Nephron progenitor cell (in vitro differentiated cells): ENCODE measurements at regions not wholly inside any gene's neighbourhood (a gene's known extent, or its start where the extent isn't known, plus 50 kb on each side); places are given as distances from the start of the nearest gene placed in this dataset.
"Not testable (repeated sequence)": the region's sequence is repeated elsewhere in the genome, so short reads cannot be mapped to it uniquely, and the experiment has no call there.

ENCODE experiments used
- DNase-seq: peaks from one replicate; pipeline ENCODE4 v3.0.0; 2021
- H3K27ac Mint-ChIP-seq: 2 replicates; pipeline ENCODE4 v1.8.0; 2021; ENCODE audit warnings: mild to moderate bottlenecking, moderate library complexity, mixed read lengths
- H3K27me3 Mint-ChIP-seq: 2 replicates; pipeline ENCODE4 v1.8.0; 2021; ENCODE audit warnings: mild to moderate bottlenecking, low read depth, mixed read lengths; ENCODE audit not compliant: poor library complexity
- H3K36me3 Mint-ChIP-seq: 2 replicates; pipeline ENCODE4 v1.8.0; 2021; ENCODE audit warnings: low read depth, mixed read lengths
- H3K4me1 Mint-ChIP-seq: 2 replicates; pipeline ENCODE4 v1.8.0; 2021; ENCODE audit warnings: mixed read lengths
- H3K4me3 Mint-ChIP-seq: 2 replicates; pipeline ENCODE4 v1.8.0; 2021; ENCODE audit warnings: mild to moderate bottlenecking, moderate library complexity, mixed read lengths
- H3K9me3 Mint-ChIP-seq: 2 replicates; pipeline ENCODE4 v1.8.0; 2021; ENCODE audit warnings: mild to moderate bottlenecking, moderate library complexity, mixed read lengths
- TF ChIP-seq, protein P1 (sequence below): fragments of 200-600 bp; sonication (generic); IDR thresholded peaks from 2 replicates; pipeline ENCODE4 v1.5.0; 2021; ENCODE audit warnings: antibody characterized with exemption

DNA sequence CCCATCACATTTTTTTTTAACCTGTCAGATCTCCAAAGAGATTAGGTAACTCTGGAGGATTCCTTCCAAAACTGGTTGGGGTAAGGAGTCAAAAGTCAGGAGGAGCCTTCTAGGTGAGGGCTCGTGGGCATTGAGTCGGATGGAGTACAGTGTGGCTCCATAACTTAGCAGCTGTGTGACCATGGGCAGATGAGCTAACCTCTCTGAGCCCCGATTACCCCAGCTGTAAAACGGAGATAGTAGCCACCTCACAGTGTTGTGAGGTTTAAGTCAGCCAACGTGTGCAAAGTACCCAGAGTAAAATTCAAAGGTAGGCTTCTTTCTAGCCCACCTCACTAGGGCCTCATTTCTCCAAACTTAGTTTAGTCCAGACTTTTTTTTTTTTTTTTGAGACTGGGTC lies 151.5 kb downstream of the CD24 start:
- H3K27me3 Mint-ChIP-seq, result no peaks in the 10 kb centered on the region
- TF ChIP-seq, protein P1, sequence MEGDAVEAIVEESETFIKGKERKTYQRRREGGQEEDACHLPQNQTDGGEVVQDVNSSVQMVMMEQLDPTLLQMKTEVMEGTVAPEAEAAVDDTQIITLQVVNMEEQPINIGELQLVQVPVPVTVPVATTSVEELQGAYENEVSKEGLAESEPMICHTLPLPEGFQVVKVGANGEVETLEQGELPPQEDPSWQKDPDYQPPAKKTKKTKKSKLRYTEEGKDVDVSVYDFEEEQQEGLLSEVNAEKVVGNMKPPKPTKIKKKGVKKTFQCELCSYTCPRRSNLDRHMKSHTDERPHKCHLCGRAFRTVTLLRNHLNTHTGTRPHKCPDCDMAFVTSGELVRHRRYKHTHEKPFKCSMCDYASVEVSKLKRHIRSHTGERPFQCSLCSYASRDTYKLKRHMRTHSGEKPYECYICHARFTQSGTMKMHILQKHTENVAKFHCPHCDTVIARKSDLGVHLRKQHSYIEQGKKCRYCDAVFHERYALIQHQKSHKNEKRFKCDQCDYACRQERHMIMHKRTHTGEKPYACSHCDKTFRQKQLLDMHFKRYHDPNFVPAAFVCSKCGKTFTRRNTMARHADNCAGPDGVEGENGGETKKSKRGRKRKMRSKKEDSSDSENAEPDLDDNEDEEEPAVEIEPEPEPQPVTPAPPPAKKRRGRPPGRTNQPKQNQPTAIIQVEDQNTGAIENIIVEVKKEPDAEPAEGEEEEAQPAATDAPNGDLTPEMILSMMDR, result no peak
- no peak for DNase-seq
- no peaks in the 10 kb centered on the region for H3K9me3 Mint-ChIP-seq
- no peaks in the 10 kb centered on the region for H3K36me3 Mint-ChIP-seq
- no peak overlapping the region for H3K4me3 Mint-ChIP-seq
- no peak overlapping the region for H3K27ac Mint-ChIP-seq
- peaks cover 9% of the 10 kb centered on the region for H3K4me1 Mint-ChIP-seq

DNA sequence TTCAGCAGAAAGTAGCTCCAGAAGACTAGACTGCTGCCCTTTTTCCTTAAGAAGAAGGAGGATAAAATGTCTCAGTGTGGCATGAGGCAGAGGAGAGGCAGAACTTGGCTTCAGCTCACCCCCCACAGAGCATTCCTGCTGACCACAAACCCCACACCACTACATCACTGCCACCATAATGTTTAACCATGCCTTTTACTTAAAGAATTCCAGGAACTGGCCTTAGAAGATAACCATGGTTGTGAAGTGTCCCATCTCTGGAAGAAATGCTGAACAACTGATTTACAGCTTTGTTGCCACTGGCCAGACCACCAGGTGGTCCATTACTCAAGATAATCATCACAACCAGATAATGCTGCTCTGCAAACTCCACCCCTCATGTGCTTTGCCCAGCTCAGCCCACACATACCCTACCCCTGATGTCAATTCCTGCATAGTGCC lies 154.1 kb downstream of the CD24 start:
- Mint-ChIP-seq H3K36me3 (no peaks in the 10 kb centered on the region), H3K27ac (peak overlapping the region; percentile 62), H3K4me3 (no peak overlapping the region), H3K27me3 (no peaks in the 10 kb centered on the region), H3K4me1 (peaks cover 9% of the 10 kb centered on the region), H3K9me3 (peaks cover 1% of the 10 kb centered on the region)
- no peak for DNase-seq
- TF ChIP-seq, protein P1, result no peak

DNA sequence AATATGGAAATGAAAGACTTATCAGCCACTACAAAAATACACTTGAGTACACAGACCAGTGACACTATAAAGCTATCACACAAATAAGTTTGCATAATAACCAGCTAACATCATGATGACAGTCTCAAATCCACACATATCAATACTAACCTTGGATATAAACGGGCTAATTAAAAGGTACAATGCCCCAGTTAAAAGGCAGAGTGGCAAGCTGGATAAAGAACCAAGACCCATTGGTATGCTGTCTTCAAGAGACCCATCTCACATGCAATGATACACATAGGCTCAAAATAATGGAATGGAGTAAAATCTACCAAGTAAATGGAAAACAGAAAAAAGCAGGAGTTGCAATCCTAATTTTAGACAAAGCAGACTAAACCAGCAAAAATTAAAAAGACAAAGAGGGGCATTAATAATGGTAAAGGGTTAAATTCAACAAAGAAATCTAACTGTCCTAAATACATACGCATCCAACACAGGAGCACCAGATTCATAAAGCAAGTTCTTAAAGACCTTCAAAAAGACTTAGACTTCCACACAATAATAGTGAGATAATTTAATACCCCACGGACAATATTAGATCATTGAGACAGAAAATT lies 163.3 kb downstream of the CD24 start:
- no peaks in the 10 kb centered on the region for H3K4me1 Mint-ChIP-seq
- peaks cover 88% of the 10 kb centered on the region for H3K9me3 Mint-ChIP-seq

DNA sequence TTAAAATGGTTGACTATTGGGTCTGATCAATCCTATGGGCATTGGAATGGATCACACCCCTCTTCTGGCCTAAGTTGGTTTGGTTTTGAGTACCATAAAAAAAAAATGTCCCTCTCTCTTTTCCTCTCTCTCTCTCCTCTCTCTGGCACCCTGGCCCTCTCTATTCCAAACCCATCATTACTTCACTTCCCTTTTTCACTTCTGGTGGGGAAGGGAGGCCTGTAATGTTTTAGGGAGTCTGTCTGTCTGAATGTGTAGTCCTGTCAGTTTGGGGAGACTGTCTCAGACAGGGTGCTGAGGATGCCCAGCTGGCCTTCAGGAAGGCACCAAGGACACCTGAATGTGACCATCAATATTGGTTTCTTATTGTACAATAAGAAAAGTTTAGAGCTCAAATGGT lies 165.8 kb downstream of the CD24 start:
- DNase-seq, result no peak

More for the DNA sequence above, 163.3 kb downstream of the CD24 start:
- Mint-ChIP-seq H3K4me3 (no peak overlapping the region), H3K27ac (no peak overlapping the region), H3K27me3 (peaks cover 15% of the 10 kb centered on the region), H3K36me3 (peaks cover 28% of the 10 kb centered on the region)
- TF ChIP-seq, protein P1, result no peak
- no peak for DNase-seq

DNA sequence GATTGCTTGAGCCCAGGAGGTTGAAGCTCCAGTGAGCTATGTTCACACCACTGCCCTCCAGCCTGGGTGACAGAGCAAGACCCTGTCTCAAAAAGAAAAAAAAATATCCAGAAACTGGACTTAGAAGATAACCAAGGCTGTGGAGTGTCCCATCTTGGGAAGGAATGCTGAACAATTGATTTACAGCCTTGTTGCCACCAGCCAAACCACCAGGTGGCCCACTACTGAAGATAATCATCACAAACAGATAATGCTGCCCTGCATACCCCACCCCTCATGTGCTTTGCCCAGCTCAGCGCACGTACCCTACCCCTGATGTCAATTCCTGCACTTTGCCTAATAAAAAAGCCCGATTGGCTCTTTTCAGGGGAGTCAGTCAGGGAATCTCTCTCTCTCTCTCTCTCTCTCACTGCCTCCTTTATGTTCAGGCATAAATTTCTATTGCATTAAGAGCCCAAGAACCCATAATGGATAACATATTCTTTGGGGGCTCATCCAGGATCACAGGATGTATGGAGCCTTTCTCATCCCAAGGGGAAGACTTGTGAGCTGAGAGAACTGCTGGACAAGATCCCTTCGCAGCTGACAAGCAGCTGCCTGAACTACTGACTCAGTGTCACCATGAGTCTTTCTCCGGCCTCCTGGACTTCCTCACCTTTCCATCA lies 166.4 kb downstream of the CD24 start:
- peaks cover 28% of the 10 kb centered on the region for H3K36me3 Mint-ChIP-seq
- no peak overlapping the region for H3K4me3 Mint-ChIP-seq
- peaks cover 15% of the 10 kb centered on the region for H3K27me3 Mint-ChIP-seq
- DNase-seq, result no peak
- TF ChIP-seq, protein P1, result no peak
- H3K27ac Mint-ChIP-seq, result no peak overlapping the region
- H3K4me1 Mint-ChIP-seq, result peaks cover 23% of the 10 kb centered on the region
- peaks cover 78% of the 10 kb centered on the region for H3K9me3 Mint-ChIP-seq

More for the DNA sequence above, 165.8 kb downstream of the CD24 start:
- Mint-ChIP-seq H3K4me3 (no peak overlapping the region), H3K9me3 (peaks cover 85% of the 10 kb centered on the region), H3K4me1 (peaks cover 17% of the 10 kb centered on the region), H3K36me3 (peaks cover 28% of the 10 kb centered on the region), H3K27ac (no peak overlapping the region), H3K27me3 (peaks cover 15% of the 10 kb centered on the region)
- TF ChIP-seq, protein P1, result no peak

DNA sequence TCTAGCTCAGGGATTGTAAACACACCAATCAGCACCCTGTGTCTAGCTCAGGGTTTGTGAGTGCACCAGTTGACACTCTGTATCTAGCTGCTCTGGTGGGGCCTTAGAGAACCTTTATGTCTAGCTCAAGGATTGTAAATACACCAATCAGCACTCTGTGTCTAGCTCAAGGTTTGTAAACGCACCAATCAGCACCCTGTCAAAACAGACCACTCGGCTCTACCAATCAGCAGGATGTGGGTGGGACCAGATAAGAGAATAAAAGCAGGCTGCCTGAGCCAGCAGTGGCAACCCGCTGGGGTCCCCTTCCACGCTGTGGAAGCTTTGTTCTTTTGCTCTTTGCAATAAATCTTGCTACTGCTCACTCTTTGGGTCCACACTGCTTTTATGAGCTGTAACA lies 168.3 kb downstream of the CD24 start:
- Mint-ChIP-seq H3K27me3 (peaks cover 15% of the 10 kb centered on the region), H3K27ac (peak overlapping the region; percentile 68), H3K9me3 (peaks cover 61% of the 10 kb centered on the region), H3K36me3 (peaks cover 28% of the 10 kb centered on the region), H3K4me1 (peaks cover 36% of the 10 kb centered on the region)
- H3K4me3 Mint-ChIP-seq, DNase-seq: not testable (repeated sequence)
